ENCODE measurements at regions not wholly inside any gene's neighbourhood (a gene's known extent, or its start where the extent isn't known, plus 50 kb on each side); places are given as distances from the start of the nearest gene placed in this dataset.

GRCh38 chr2:118665784-118666529, 181.5 kb downstream of the EN1 start:
- DNase-seq (ENCODE audit: low spot score): no peak

- no peak for DNase-seq (ENCODE audit: low spot score)
These were observed 186.3 kb downstream of the EN1 start for GRCh38 chr2:118661179-118661578.

GRCh38 chr2:118658596-118659198, 188.8 kb downstream of the EN1 start:
- no peak for DNase-seq (ENCODE audit: low spot score)

GRCh38 chr2:118657466-118657865, 190.0 kb downstream of the EN1 start:
- DNase-seq (ENCODE audit: low spot score): no peak

GRCh38 chr2:118654945-118655344, 192.5 kb downstream of the EN1 start:
- DNase-seq (ENCODE audit: low spot score): no peak

GRCh38 chr2:118650327-118650726, 197.1 kb downstream of the EN1 start:
- no peak for DNase-seq (ENCODE audit: low spot score)

GRCh38 chr2:118645876-118646275, 201.6 kb downstream of the EN1 start:
- DNase-seq (ENCODE audit: low spot score): no peak

GRCh38 chr2:118644190-118644589, 203.3 kb downstream of the EN1 start:
- no peak for DNase-seq (ENCODE audit: low spot score)

GRCh38 chr2:118643294-118643693, 204.2 kb downstream of the EN1 start:
- DNase-seq (ENCODE audit: low spot score): no peak

- DNase-seq (ENCODE audit: low spot score): no peak
These were observed 204.9 kb downstream of the EN1 start for GRCh38 chr2:118642501-118642900.

GRCh38 chr2:118641711-118642110, 205.7 kb downstream of the EN1 start:
- no peak for DNase-seq (ENCODE audit: low spot score)

- DNase-seq (ENCODE audit: low spot score): no peak
These were observed 208.1 kb downstream of the EN1 start for GRCh38 chr2:118639371-118639770.

- no peak for DNase-seq (ENCODE audit: low spot score)
These were observed 209.0 kb downstream of the EN1 start for GRCh38 chr2:118638453-118638852.

- DNase-seq (ENCODE audit: low spot score): no peak
These were observed 211.6 kb downstream of the EN1 start for GRCh38 chr2:118635891-118636290.

GRCh38 chr2:118634876-118635275, 212.6 kb downstream of the EN1 start:
- no peak for DNase-seq (ENCODE audit: low spot score)

- DNase-seq (ENCODE audit: low spot score): no peak
These were observed 214.0 kb downstream of the EN1 start for GRCh38 chr2:118633371-118634018.

- DNase-seq (ENCODE audit: low spot score): no peak
These were observed 214.5 kb downstream of the EN1 start for GRCh38 chr2:118632921-118633320.

- no peak for DNase-seq (ENCODE audit: low spot score)
These were observed 220.3 kb downstream of the EN1 start for GRCh38 chr2:118627156-118627555.

GRCh38 chr2:118622913-118623312, 224.5 kb downstream of the EN1 start:
- no peak for DNase-seq (ENCODE audit: low spot score)

- no peak for DNase-seq (ENCODE audit: low spot score)
These were observed 225.3 kb downstream of the EN1 start for GRCh38 chr2:118622108-118622507.

GRCh38 chr2:118618279-118618678, 229.2 kb downstream of the EN1 start:
- DNase-seq (ENCODE audit: low spot score): no peak

GRCh38 chr2:118616432-118616831, 231.0 kb downstream of the EN1 start:
- no peak for DNase-seq (ENCODE audit: low spot score)

GRCh38 chr2:118614841-118615271, 232.6 kb downstream of the EN1 start:
- DNase-seq (ENCODE audit: low spot score): no peak

Measured in COLO829 (cell line).